ENCODE measurements at regions not wholly inside any gene's neighbourhood (a gene's known extent, or its start where the extent isn't known, plus 50 kb on each side); places are given as distances from the start of the nearest gene placed in this dataset.

GRCh38 chr9:134540276-134541096 is 101.1 kb upstream of the COL5A1 start:
- TF ChIP-seq GATA2 (IDR thresholded peaks at IDR 0.05; ENCODE audit: low read depth, low read length): no peak
- no peak for TF ChIP-seq GATA3 (IDR thresholded peaks at IDR 0.05; ENCODE audit: low read depth, low read length)

Measured in SH-SY5Y (cell line).